Esophagus squamous epithelium (tissue), 5 donors: ENCODE measurements at regions not wholly inside any gene's neighbourhood (a gene's known extent, or its start where the extent isn't known, plus 50 kb on each side); places are given as distances from the start of the nearest gene placed in this dataset.

ENCODE experiments used
- DNase-seq: peaks from one replicate; lab custom pipeline; 2025; lab: John Stamatoyannopoulos, UW
- H3K27ac ChIP-seq, 4 donors: fragments of 200-600 bp; sonication (generic); one replicate each; pipeline ENCODE4 v1.5.1; 2016 to 2019; ENCODE audit warnings: mild to moderate bottlenecking in 1 of 4
- H3K27me3 ChIP-seq, 4 donors: fragments of 200-600 bp; sonication (generic); 1 replicate in 3 of 4; 2 replicates in 1 of 4; pipeline versions ENCODE4 v1.5.1 to v1.6.0; 2017 to 2021; ENCODE audit warnings: antibody characterized with exemption in 1 of 4
- H3K36me3 ChIP-seq, 3 donors: fragments of 200-600 bp; sonication (generic); one replicate each; pipeline ENCODE4 v1.5.1; 2016 to 2019
- H3K4me1 ChIP-seq, 3 donors: fragments of 200-600 bp; sonication (generic); one replicate each; pipeline ENCODE4 v1.5.1; 2017 to 2019
- H3K4me3 ChIP-seq, 4 donors: fragments of 200-600 bp; sonication (generic); 1 replicate in 3 of 4; 2 replicates in 1 of 4; pipeline ENCODE4 v1.5.1; 2016 to 2019; ENCODE audit warnings: mild to moderate bottlenecking in 2 of 4, moderate library complexity in 1 of 4
- H3K9me3 ChIP-seq, 3 donors: fragments of 200-600 bp; sonication (generic); one replicate each; pipeline ENCODE4 v1.5.1; 2016 to 2019
- POLR2A ChIP-seq, 4 donors: fragments of 450-650 bp; IDR thresholded peaks; one replicate each; pipeline ENCODE4 v1.6.1; 2017; ENCODE audit warnings: antibody characterized with exemption in 4 of 4, mild to moderate bottlenecking in 4 of 4, moderate library complexity in 3 of 4
- WGBS, 2 donors: methylation state at CpG; one replicate each; pipeline ENCODE4 v1.1.5; 2018; 5-methylcytosine and 5-hydroxymethylcytosine counted together
- intact Hi-C: fragments of 100-400 bp; cut with DNase I; formaldehyde crosslinking; loops from one replicate; pipeline ENCODE4 v1.15.0; 2022
- TF ChIP-seq, protein P1 (sequence below), 6 experiments: fragments of 450-650 bp in 4 of 6; fragments of 200-600 bp in 2 of 6; sonication (generic) in 2 of 6; IDR thresholded peaks; one replicate each; pipeline ENCODE4 v1.5.1; 2016 to 2019; ENCODE audit warnings: antibody characterized with exemption in 6 of 6, mild to moderate bottlenecking in 4 of 6, moderate library complexity in 4 of 6
- donor health status: DM: yes; HTN: yes; CAD: no.

DNA sequence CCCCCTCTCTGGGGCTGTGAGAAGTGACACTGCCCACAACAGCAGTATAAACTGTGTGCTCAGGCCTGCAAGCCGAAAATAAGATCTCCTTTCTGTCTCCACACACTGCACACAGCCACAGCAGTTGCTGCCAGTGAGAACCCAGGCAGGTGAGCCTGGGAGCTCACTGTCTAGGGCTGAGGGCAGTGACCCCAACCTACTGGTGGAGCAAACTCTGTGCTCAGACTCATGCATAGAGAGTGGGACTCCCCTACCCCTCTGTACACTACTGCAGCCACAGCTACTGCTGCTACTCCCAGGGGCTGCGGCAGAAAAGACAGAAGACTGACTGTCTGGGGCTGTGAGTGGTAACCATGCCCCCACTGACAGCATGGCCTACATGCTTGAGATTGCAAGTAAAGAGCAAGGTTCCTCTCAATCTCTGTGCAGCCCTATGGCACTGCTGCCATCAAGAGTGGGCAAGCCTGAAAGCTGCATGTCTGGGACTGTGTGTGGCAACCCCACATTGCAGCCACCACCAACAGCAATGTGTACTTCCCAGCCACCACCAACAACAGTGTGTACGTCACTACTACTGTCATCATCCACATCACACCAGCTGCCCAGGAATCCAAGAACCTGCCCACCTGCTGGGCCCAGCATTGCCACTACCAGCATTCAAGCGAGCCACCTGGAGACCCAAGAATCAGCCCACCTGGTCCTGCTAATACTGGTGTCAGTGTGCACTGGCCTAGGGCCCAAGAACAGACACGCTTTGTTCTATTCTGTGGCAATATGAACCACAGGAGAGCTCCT lies 226.1 kb downstream of the XPNPEP1 start:
- DNase-seq: no peak
- no peak overlapping the region for H3K27ac ChIP-seq
- H3K9me3 ChIP-seq: no peaks in the 10 kb centered on the region
- no peaks in the 10 kb centered on the region for H3K4me1 ChIP-seq
- no peak for TF ChIP-seq POLR2A (IDR thresholded peaks at IDR 0.05)
- WGBS, 2 donors: 74 to 75% methylated on average over 1 to 5 of the region's 5 CpGs
- H3K36me3 ChIP-seq: no peaks in the 10 kb centered on the region
- intact Hi-C loops: no loop called here
- no peak overlapping the region for H3K4me3 ChIP-seq
- H3K27me3 ChIP-seq: no peaks in the 10 kb centered on the region

DNA sequence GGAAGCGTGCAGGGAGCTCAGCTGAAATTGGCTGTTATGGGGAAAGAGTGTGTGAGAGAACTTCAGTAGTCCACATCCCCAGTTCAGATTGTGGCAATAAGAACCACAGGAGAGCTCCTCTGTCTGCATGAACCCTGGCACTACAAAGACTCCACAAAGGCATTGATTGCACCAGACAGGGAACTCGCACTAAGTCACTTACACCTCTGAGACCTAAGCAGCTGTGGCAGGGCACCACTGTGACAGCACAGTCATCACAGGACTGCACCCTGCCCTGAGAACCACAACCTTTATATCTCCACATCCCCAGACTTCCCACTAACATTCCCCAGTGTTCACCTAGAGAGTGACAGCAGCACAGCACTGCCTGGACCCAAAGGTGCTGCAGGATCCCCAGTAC lies 226.8 kb downstream of the XPNPEP1 start:
- 71 to 83% methylated on average over 2 of the region's 2 CpGs for WGBS, 2 donors
- intact Hi-C loops: no loop called here
- no peaks in the 10 kb centered on the region for H3K36me3 ChIP-seq
- TF ChIP-seq POLR2A (IDR thresholded peaks at IDR 0.05): no peak
- TF ChIP-seq, protein P1, sequence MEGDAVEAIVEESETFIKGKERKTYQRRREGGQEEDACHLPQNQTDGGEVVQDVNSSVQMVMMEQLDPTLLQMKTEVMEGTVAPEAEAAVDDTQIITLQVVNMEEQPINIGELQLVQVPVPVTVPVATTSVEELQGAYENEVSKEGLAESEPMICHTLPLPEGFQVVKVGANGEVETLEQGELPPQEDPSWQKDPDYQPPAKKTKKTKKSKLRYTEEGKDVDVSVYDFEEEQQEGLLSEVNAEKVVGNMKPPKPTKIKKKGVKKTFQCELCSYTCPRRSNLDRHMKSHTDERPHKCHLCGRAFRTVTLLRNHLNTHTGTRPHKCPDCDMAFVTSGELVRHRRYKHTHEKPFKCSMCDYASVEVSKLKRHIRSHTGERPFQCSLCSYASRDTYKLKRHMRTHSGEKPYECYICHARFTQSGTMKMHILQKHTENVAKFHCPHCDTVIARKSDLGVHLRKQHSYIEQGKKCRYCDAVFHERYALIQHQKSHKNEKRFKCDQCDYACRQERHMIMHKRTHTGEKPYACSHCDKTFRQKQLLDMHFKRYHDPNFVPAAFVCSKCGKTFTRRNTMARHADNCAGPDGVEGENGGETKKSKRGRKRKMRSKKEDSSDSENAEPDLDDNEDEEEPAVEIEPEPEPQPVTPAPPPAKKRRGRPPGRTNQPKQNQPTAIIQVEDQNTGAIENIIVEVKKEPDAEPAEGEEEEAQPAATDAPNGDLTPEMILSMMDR (IDR thresholded peaks at IDR 0.05): no peak
- no peaks in the 10 kb centered on the region for H3K9me3 ChIP-seq
- no peaks in the 10 kb centered on the region for H3K4me1 ChIP-seq
- H3K27ac ChIP-seq: no peak overlapping the region
- no peak overlapping the region for H3K4me3 ChIP-seq
- no peak for DNase-seq
- H3K27me3 ChIP-seq: no peaks in the 10 kb centered on the region

DNA sequence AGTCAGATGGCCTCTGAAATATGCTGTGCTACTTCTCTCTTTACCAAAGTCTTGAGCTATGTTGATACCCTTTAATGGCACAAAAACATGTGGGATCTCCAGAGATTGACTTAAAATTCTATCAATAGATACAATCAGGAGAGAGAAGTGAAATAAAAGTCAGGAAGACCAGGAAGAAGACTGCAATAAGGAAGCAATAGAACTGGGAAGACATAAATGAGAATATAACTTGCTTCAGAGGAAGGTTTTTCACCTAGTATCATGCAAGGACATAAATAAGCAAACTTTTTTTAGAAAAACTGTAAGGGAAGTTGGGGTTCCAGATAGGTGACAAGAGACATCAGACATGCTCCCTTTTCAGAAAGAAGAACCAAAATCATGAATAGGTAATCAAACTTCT lies 227.3 kb downstream of the XPNPEP1 start:
- Histone ChIP-seq H3K9me3 (no peaks in the 10 kb centered on the region), H3K27ac (no peak overlapping the region), H3K4me3 (no peak overlapping the region), H3K4me1 (no peaks in the 10 kb centered on the region), H3K36me3 (no peaks in the 10 kb centered on the region), H3K27me3 (no peaks in the 10 kb centered on the region)
- no peak for DNase-seq
- intact Hi-C loops: no loop called here
- TF ChIP-seq POLR2A (IDR thresholded peaks at IDR 0.05): no peak
- TF ChIP-seq, protein P1 (IDR thresholded peaks at IDR 0.05): no peak

DNA sequence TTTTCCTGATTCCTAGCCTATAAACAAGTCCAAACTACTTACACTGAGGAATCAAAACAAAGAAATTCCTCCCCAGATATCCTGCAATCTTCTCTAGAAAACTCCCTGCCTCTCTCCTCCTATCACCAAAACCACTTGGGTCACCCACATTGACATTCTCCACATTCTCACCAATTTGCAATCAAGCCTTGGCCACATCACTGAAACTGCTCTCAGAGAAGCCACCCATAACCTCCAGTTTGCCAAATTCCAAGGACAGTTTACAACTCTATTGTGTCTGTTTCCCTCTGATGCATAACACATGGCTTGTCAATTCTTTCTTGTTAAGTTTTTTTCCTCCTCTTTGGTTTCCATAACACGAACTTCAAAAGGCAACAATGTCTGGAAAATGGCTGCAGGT lies 233.5 kb downstream of the XPNPEP1 start:
- intact Hi-C loops: no loop called here
- no peaks in the 10 kb centered on the region for H3K36me3 ChIP-seq
- H3K9me3 ChIP-seq: no peaks in the 10 kb centered on the region
- DNase-seq: no peak
- H3K27me3 ChIP-seq: no peaks in the 10 kb centered on the region
- no peak overlapping the region for H3K4me3 ChIP-seq
- H3K27ac ChIP-seq: no peak overlapping the region
- 0 to 7% methylated on average over 1 of the region's 1 CpG for WGBS, 2 donors
- TF ChIP-seq, protein P1 (IDR thresholded peaks at IDR 0.05): no peak
- no peak for TF ChIP-seq POLR2A (IDR thresholded peaks at IDR 0.05)
- no peaks in the 10 kb centered on the region for H3K4me1 ChIP-seq

DNA sequence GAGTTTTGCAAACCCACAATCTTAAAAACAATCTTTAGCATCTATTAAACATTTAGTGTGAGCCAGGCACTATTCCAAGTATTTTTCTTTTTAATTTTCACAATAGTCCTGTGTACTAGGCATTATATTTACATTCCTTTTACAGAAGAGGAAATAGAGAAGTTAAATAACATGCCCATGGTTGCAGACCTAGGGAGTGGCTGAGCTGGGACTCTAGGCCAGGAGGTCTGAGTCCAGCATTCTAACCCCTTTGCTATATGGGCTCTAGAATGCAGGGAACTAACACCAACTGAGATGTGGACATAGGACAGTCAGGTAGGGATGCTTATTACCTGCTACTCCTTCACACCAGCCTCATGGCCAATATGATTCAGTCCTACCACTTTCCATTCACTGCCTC lies 243.8 kb downstream of the XPNPEP1 start:
- no peak overlapping the region for H3K27ac ChIP-seq
- H3K4me3 ChIP-seq: no peak overlapping the region
- no peaks in the 10 kb centered on the region for H3K9me3 ChIP-seq
- no peak for DNase-seq
- H3K4me1 ChIP-seq: no peaks in the 10 kb centered on the region
- no peaks in the 10 kb centered on the region for H3K36me3 ChIP-seq
- no peaks in the 10 kb centered on the region for H3K27me3 ChIP-seq
- intact Hi-C loops: no loop called here
- TF ChIP-seq, protein P1 (IDR thresholded peaks at IDR 0.05): no peak
- no peak for TF ChIP-seq POLR2A (IDR thresholded peaks at IDR 0.05)
